SU-DHL-6 (cell line): ENCODE measurements at regions not wholly inside any gene's neighbourhood (a gene's known extent, or its start where the extent isn't known, plus 50 kb on each side); places are given as distances from the start of the nearest gene placed in this dataset.

Source experiments
- CTCF ChIP-seq: fragments of 200-600 bp; sonication (generic); IDR thresholded peaks from one replicate; pipeline ENCODE4 v1.5.1; 2017; ENCODE audit warnings: antibody characterized with exemption, mild to moderate bottlenecking, low read length, moderate library complexity; ENCODE audit not compliant: insufficient read depth, poor library complexity, severe bottlenecking
- EZH2phosphoT487 ChIP-seq: fragments of 200-600 bp; sonication (generic), shearing (Covaris generic); conservative IDR thresholded peaks from 2 replicates; pipeline ENCODE4 v1.6.1; 2018; ENCODE audit warnings: mild to moderate bottlenecking, antibody characterized with exemption, low read length, moderate library complexity, mixed read lengths

DNA sequence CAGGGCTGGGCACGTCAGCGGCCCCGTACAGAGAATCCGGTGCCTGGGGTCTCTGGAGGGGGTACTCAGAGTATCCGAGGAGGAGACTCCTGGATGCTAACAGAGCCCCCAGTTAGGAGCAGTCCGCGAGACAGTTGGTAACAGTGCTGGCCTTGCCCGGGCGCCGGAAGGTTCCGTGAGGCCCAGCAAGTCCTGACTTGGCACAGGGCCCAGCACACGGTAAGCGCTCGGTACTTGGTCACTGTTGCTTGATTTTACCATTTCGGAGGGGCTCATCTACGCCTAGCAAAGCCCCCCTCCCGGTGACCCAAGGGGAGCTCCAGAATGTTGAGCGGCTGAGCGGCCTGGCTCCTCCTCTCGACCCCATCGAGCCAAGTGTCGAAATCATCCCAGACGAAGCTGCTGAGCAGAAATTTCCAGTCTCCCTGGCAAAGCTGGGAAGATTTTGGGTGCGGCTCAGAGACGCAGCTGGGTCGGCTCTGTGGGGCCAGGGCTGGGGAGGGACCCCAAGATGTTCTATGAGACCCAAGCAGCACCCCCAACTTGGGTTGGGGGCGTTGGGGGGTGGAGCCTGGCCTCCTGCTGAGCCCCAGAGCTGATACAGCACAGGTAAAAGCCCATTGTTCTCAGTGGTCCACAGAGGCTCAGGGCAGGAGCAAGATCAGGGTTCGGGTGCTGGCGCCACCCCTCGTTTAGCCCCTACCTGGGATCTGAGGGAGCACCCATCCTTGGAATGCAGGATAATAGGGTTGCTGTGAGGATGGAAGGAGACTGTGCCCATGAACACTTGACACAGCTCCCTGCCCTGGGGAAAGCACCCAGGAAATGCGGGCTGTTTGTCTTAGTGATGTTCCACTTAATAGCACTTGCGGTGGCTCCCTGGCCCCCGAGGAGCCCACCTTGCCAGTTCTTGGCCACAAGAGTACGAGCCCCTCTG lies 137.2 kb downstream of the C9orf50 start:
- no peak for TF ChIP-seq CTCF
- TF ChIP-seq EZH2phosphoT487 = no peak
